ENCODE measurements at regions not wholly inside any gene's neighbourhood (a gene's known extent, or its start where the extent isn't known, plus 50 kb on each side); places are given as distances from the start of the nearest gene placed in this dataset.

DNA sequence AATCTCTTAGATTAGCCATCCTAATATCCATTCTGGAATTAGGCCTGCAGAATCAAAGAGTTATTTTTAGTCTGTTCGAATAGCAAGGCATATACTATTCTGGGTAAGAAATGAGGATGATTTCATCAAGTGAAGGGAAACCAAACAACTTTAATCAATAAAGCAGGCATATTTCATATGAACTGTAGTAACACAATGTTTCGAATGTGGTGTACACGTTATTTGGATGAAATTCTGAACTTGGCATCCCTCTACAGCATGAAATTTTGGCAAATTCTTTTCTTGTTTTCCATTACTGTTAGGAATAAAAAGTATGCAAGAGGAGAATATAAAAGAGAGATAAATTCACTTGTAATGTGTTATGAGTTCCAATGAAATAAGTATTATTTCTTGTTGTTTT, 1233.3 kb upstream of the SEL1L start:
- 29% methylated on average over 3 of the region's 3 CpGs for WGBS
- Histone ChIP-seq H3K36me3 (no peaks in the 10 kb centered on the region), H3K4me3 (no peak overlapping the region), H3K9me3 (no peaks in the 10 kb centered on the region), H3K27ac (no peak overlapping the region), H3K4me1 (no peaks in the 10 kb centered on the region), H3K27me3 (no peaks in the 10 kb centered on the region)
- DNase-seq (ENCODE audit: low spot score in 2 of 2) = no peak
- TF ChIP-seq POLR2A (IDR thresholded peaks at IDR 0.05) = no peak
- TF ChIP-seq POLR2AphosphoS5 (IDR thresholded peaks at IDR 0.05) = no peak
- TF ChIP-seq, protein P1, sequence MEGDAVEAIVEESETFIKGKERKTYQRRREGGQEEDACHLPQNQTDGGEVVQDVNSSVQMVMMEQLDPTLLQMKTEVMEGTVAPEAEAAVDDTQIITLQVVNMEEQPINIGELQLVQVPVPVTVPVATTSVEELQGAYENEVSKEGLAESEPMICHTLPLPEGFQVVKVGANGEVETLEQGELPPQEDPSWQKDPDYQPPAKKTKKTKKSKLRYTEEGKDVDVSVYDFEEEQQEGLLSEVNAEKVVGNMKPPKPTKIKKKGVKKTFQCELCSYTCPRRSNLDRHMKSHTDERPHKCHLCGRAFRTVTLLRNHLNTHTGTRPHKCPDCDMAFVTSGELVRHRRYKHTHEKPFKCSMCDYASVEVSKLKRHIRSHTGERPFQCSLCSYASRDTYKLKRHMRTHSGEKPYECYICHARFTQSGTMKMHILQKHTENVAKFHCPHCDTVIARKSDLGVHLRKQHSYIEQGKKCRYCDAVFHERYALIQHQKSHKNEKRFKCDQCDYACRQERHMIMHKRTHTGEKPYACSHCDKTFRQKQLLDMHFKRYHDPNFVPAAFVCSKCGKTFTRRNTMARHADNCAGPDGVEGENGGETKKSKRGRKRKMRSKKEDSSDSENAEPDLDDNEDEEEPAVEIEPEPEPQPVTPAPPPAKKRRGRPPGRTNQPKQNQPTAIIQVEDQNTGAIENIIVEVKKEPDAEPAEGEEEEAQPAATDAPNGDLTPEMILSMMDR (IDR thresholded peaks at IDR 0.05) = no peak
- TF ChIP-seq EP300 (IDR thresholded peaks at IDR 0.05) = no peak

DNA sequence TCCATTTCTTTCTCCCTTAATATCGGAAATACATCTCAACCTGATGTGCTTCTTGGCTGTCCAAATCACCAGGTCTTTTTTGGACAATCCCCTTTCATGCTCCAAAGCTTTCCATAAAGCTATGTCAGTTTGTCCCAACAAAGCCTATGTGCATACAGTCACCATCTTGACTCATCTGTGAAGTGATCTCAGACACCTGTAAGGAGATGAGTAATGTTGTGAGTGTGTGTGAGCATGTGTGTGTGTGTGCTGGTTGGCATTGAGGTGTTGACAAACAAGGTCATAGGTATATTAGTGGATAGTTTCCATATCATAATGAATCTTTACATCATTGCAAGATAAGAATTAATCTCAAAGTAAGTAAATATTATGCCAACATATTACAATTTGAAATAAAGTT, 1243.3 kb upstream of the SEL1L start:
- no peak for DNase-seq (ENCODE audit: low spot score in 2 of 2)
- TF ChIP-seq POLR2A (IDR thresholded peaks at IDR 0.05) = no peak
- no peak for TF ChIP-seq EP300 (IDR thresholded peaks at IDR 0.05)
- no peak for TF ChIP-seq POLR2AphosphoS5 (IDR thresholded peaks at IDR 0.05)
- TF ChIP-seq, protein P1 (IDR thresholded peaks at IDR 0.05) = no peak
- no peak overlapping the region for H3K27ac ChIP-seq
- no peaks in the 10 kb centered on the region for H3K27me3 ChIP-seq
- H3K4me3 ChIP-seq = no peak overlapping the region
- 100% methylated on average over 1 of the region's 1 CpG for WGBS
- H3K9me3 ChIP-seq = no peaks in the 10 kb centered on the region
- H3K36me3 ChIP-seq = no peaks in the 10 kb centered on the region
- H3K4me1 ChIP-seq = no peaks in the 10 kb centered on the region

DNA sequence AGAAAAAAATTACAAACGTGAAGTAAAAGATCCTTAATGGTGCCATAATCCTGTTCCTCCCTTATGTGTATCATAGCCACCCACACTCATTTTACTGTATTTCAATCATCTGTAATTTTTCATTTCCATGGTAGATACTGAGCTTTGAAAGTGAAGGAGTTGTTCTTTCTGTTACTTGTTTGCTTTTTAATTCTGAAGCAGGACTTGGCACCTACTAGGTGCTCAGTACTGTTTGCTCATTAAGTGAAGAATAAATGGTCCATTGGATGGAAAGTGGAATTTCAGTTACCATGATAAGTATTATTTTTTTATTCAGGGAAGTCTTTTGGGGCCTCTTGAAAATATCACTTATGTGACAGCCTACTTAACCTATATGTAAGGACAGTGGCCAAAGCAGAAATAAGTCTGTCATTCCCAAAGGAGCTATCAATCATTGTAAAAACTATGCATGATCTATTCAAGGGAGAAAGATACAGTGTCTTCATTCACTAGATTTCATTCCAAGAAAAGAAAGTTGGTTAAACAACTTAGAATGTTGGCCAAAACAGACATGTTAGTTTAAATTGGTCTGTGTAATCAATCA, 1244.4 kb upstream of the SEL1L start:
- Histone ChIP-seq H3K27me3 (no peaks in the 10 kb centered on the region), H3K36me3 (no peaks in the 10 kb centered on the region), H3K4me1 (no peaks in the 10 kb centered on the region), H3K9me3 (no peaks in the 10 kb centered on the region), H3K27ac (no peak overlapping the region), H3K4me3 (no peak overlapping the region)
- no peak for DNase-seq (ENCODE audit: low spot score in 2 of 2)
- 58% methylated on average over 1 of the region's 1 CpG for WGBS
- TF ChIP-seq POLR2A (IDR thresholded peaks at IDR 0.05) = no peak
- TF ChIP-seq POLR2AphosphoS5 (IDR thresholded peaks at IDR 0.05) = no peak
- no peak for TF ChIP-seq EP300 (IDR thresholded peaks at IDR 0.05)
- TF ChIP-seq, protein P1 (IDR thresholded peaks at IDR 0.05) = no peak

DNA sequence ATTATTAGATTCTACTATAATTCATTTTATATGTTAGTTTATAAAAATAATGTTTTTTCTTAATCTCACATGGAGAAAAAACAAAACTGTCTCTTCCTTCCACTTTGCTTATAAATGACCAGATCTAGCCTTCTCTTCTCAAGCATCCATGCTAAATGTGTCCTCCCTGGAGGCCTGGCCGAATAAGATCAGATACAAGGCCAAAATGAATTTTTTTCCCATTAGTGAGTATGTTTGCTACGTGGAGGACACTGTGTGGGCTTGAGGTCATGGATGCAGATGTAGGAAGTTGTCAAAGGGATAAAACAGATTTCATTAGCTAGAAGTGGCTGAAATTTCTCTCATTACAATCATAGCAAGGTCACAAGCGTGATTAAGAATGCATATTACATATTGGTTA, 1244.9 kb upstream of the SEL1L start:
- TF ChIP-seq POLR2AphosphoS5 (IDR thresholded peaks at IDR 0.05) (no peak), EP300 (IDR thresholded peaks at IDR 0.05) (no peak), POLR2A (IDR thresholded peaks at IDR 0.05) (no peak)
- TF ChIP-seq, protein P1 (IDR thresholded peaks at IDR 0.05) = no peak
- Histone ChIP-seq H3K4me1 (no peaks in the 10 kb centered on the region), H3K36me3 (no peaks in the 10 kb centered on the region), H3K4me3 (no peak overlapping the region), H3K27ac (no peak overlapping the region), H3K27me3 (no peaks in the 10 kb centered on the region), H3K9me3 (no peaks in the 10 kb centered on the region)
- 65% methylated on average over 3 of the region's 3 CpGs for WGBS
- no peak for DNase-seq (ENCODE audit: low spot score in 2 of 2)

DNA sequence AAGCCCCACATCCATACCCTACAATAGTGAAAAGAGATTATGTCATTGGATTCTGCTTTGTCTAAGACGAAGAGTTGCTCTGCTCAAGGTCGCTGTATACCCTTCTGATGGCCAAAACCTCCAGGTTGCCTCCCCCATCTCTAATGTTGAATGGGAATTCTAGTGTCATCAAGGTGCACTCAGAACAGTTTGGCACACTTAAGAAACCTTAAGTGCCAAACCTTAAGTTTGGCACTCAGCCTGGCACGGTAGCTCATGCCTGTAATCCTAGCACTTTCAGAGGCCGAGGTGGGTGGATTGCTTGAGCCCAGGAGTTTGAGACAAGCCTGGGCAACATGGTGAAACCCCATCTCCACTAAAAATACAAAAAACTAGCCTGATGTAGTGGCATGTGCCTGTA, 1245.6 kb upstream of the SEL1L start:
- Histone ChIP-seq H3K27me3 (no peaks in the 10 kb centered on the region), H3K27ac (no peak overlapping the region), H3K9me3 (no peaks in the 10 kb centered on the region), H3K36me3 (no peaks in the 10 kb centered on the region), H3K4me1 (no peaks in the 10 kb centered on the region), H3K4me3 (no peak overlapping the region)
- TF ChIP-seq POLR2AphosphoS5 (IDR thresholded peaks at IDR 0.05) (no peak), EP300 (IDR thresholded peaks at IDR 0.05) (no peak), POLR2A (IDR thresholded peaks at IDR 0.05) (no peak)
- TF ChIP-seq, protein P1 (IDR thresholded peaks at IDR 0.05) = no peak
- 57% methylated on average over 4 of the region's 4 CpGs for WGBS
- no peak for DNase-seq (ENCODE audit: low spot score in 2 of 2)
